ENCODE measurements at regions not wholly inside any gene's neighbourhood (a gene's known extent, or its start where the extent isn't known, plus 50 kb on each side); places are given as distances from the start of the nearest gene placed in this dataset.
"Not testable (repeated sequence)": the region's sequence is repeated elsewhere in the genome, so short reads cannot be mapped to it uniquely, and the experiment has no call there.

GRCh38 chr3:139122612-139123011 is 77.9 kb upstream of the PRR23C start:
- DNase-seq = no peak
- no peaks in the 10 kb centered on the region for H3K27me3 ChIP-seq
- H3K36me3 ChIP-seq = no peaks in the 10 kb centered on the region
- WGBS, 2 donors = 86 to 92% methylated on average over 2 of the region's 2 CpGs
- H3K4me3 ChIP-seq = no peak overlapping the region
- TF ChIP-seq POLR2A (IDR thresholded peaks at IDR 0.05) (no peak), EP300 (IDR thresholded peaks at IDR 0.05) (no peak), POLR2AphosphoS5 (IDR thresholded peaks at IDR 0.05) (no peak), CTCF (IDR thresholded peaks at IDR 0.05) (no peak)
- intact Hi-C loops (cut with DNase I) = no loop called here
- peak overlapping the region in 1 of 4 donors; percentile 17 for H3K27ac ChIP-seq
- H3K4me1 ChIP-seq = no peaks in the 10 kb centered on the region
- H3K9me3 ChIP-seq = no peaks in the 10 kb centered on the region

- Histone ChIP-seq H3K27me3 (no peaks in the 10 kb centered on the region), H3K36me3 (no peaks in the 10 kb centered on the region), H3K9me3 (no peaks in the 10 kb centered on the region), H3K4me1 (no peaks in the 10 kb centered on the region), H3K4me3 (no peak overlapping the region), H3K27ac (no peak overlapping the region)
- DNase-seq = no peak
- intact Hi-C loops (cut with DNase I) = no loop called here
- TF ChIP-seq EP300 (IDR thresholded peaks at IDR 0.05) (no peak), POLR2AphosphoS5 (IDR thresholded peaks at IDR 0.05) (no peak), POLR2A (IDR thresholded peaks at IDR 0.05) (no peak), CTCF (IDR thresholded peaks at IDR 0.05) (no peak)
- 75 to 90% methylated on average over 10 of the region's 10 CpGs for WGBS, 2 donors
These were observed 78.8 kb upstream of the PRR23C start for GRCh38 chr3:139123377-139124095.

GRCh38 chr3:139124197-139124596 is 79.5 kb upstream of the PRR23C start:
- WGBS, 2 donors = 83 to 89% methylated on average over 2 of the region's 2 CpGs
- H3K27me3 ChIP-seq = no peaks in the 10 kb centered on the region
- TF ChIP-seq EP300 (IDR thresholded peaks at IDR 0.05) (no peak), POLR2A (IDR thresholded peaks at IDR 0.05) (no peak), CTCF (IDR thresholded peaks at IDR 0.05) (no peak), POLR2AphosphoS5 (IDR thresholded peaks at IDR 0.05) (no peak)
- DNase-seq = no peak
- H3K36me3 ChIP-seq = no peaks in the 10 kb centered on the region
- H3K9me3 ChIP-seq = no peaks in the 10 kb centered on the region
- H3K4me3 ChIP-seq = no peak overlapping the region
- intact Hi-C loops (cut with DNase I) = no loop called here
- H3K27ac ChIP-seq = no peak overlapping the region
- H3K4me1 ChIP-seq = no peaks in the 10 kb centered on the region

GRCh38 chr3:139127101-139127500 is 82.4 kb upstream of the PRR23C start:
- no peak for DNase-seq
- no peak overlapping the region for H3K4me3 ChIP-seq
- no peaks in the 10 kb centered on the region for H3K36me3 ChIP-seq
- TF ChIP-seq POLR2A (IDR thresholded peaks at IDR 0.05) = no peak
- no peak for TF ChIP-seq POLR2AphosphoS5 (IDR thresholded peaks at IDR 0.05)
- no peak for TF ChIP-seq CTCF (IDR thresholded peaks at IDR 0.05)
- no peak for TF ChIP-seq EP300 (IDR thresholded peaks at IDR 0.05)
- WGBS, 2 donors = 80 to 84% methylated on average over 1 of the region's 1 CpG
- no peaks in the 10 kb centered on the region for H3K4me1 ChIP-seq
- no peak overlapping the region for H3K27ac ChIP-seq
- no peaks in the 10 kb centered on the region for H3K27me3 ChIP-seq
- intact Hi-C loops (cut with DNase I) = no loop called here
- H3K9me3 ChIP-seq = no peaks in the 10 kb centered on the region

- H3K4me1 ChIP-seq; H3K36me3 ChIP-seq; DNase-seq; intact Hi-C loops (cut with DNase I); H3K9me3 ChIP-seq; H3K27me3 ChIP-seq; H3K4me3 ChIP-seq; H3K27ac ChIP-seq: not testable (repeated sequence)
- WGBS, 2 donors = 95% methylated on average over 12 of the region's 12 CpGs
These were observed 82.9 kb upstream of the PRR23C start for GRCh38 chr3:139127629-139128028.

Data from sigmoid colon (tissue), 6 donors.